HepG2 (cell line): ENCODE measurements at regions not wholly inside any gene's neighbourhood (a gene's known extent, or its start where the extent isn't known, plus 50 kb on each side); places are given as distances from the start of the nearest gene placed in this dataset.

Experiments
- ATAC-seq: fragments of 200-7000 bp; cut with Tn5 transposase; 3 replicates; pipeline ENCODE4 v1.9.1; 2020; ENCODE audit warnings: mild to moderate bottlenecking, moderate library complexity
- BruUV-seq: library from RNA; stranded (reverse); fragments of 400-500 nt; replicated peaks from 2 replicates; lab custom pipeline; 2021; lab: Mats Ljungman, UMichigan
- CTCF ChIA-PET: fragments of 300-600 bp; formaldehyde crosslinking; extraction: SDS; loops from one replicate; lab custom pipeline; 2021; ENCODE audit warnings: low total read pairs, inconsistent platforms, low intra/inter-chr PET ratio; lab: Yijun Ruan, JAX
- POLR2A ChIA-PET: fragments of 350-600 bp; sonication (Branson Sonifier 250); formaldehyde crosslinking; loops from one replicate; lab custom pipeline; 2020; ENCODE audit warnings: antibody characterized with exemption, inconsistent platforms; lab: Yijun Ruan, JAX
- DNase-seq: peaks from one replicate; pipeline ENCODE4 v3.0.0-alpha.2; 2015; ENCODE audit warnings: low spot score
- FAIRE-seq: peaks from 3 replicates; lab custom pipeline; 2011; peaks lifted over from hg19 to GRCh38; lab: Jason Lieb, UNC
- H2AFZ ChIP-seq: one replicate; pipeline ENCODE4 v1.6.1; 2011; ENCODE audit warnings: low read length, inconsistent platforms
- H3K27ac ChIP-seq: fragments of 300-600 bp; 3 replicates; pipeline ENCODE4 v1.8.0; 2011; ENCODE audit warnings: mixed run types, mild to moderate bottlenecking, mixed read lengths, low read length, inconsistent platforms; ENCODE audit not compliant: insufficient read depth; ENCODE audit errors: extremely low read length
- H3K27me3 ChIP-seq, 2 experiments: fragments of 200-600 bp in 1 of 2; 2 replicates in 1 of 2; 3 replicates in 1 of 2; pipeline versions ENCODE4 v1.6.0 to v1.8.0; 2011; ENCODE audit warnings: low read length in 2 of 2, mild to moderate bottlenecking in 2 of 2, moderate library complexity in 2 of 2, inconsistent platforms in 1 of 2; ENCODE audit not compliant: insufficient read depth in 2 of 2, control insufficient read depth in 1 of 2
- H3K36me3 ChIP-seq, 2 experiments: fragments of 200-600 bp in 1 of 2; replicated peaks in 1 of 2; 2 replicates in 1 of 2; 3 replicates in 1 of 2; pipeline versions ENCODE4 v1.5.1 to v1.8.0; 2011; ENCODE audit warnings: low read length in 2 of 2, inconsistent platforms in 1 of 2; ENCODE audit not compliant: insufficient read depth in 2 of 2, control insufficient read depth in 1 of 2
- H3K4me1 ChIP-seq: 2 replicates; pipeline ENCODE4 v1.5.1; 2012; ENCODE audit warnings: low read length, inconsistent platforms; ENCODE audit not compliant: insufficient read depth
- H3K4me2 ChIP-seq: 2 replicates; pipeline ENCODE4 v1.6.0; 2011; ENCODE audit warnings: low read depth, low read length, inconsistent platforms
- H3K4me3 ChIP-seq, 3 experiments: fragments of 200-600 bp in 1 of 3; sonication (generic), shearing (Covaris generic) in 1 of 3; replicated peaks in 1 of 3; 2 replicates each; pipeline ENCODE4 v1.5.1; 2011 to 2016; ENCODE audit warnings: low read length in 3 of 3, inconsistent platforms in 2 of 3, low read depth in 2 of 3, mild to moderate bottlenecking in 2 of 3, control low read depth in 1 of 3, mixed read lengths in 1 of 3; ENCODE audit not compliant: insufficient read depth in 1 of 3
- H3K79me2 ChIP-seq: one replicate; pipeline ENCODE4 v1.6.1; 2011; ENCODE audit warnings: low read length, inconsistent platforms; ENCODE audit not compliant: insufficient read depth
- H3K9ac ChIP-seq: 2 replicates; pipeline ENCODE4 v1.6.0; 2011; ENCODE audit warnings: mild to moderate bottlenecking, low read depth, low read length, inconsistent platforms; ENCODE audit not compliant: insufficient read depth
- H3K9me3 ChIP-seq: 2 replicates; pipeline ENCODE4 v1.5.1; 2012; ENCODE audit warnings: mild to moderate bottlenecking, low read length
- H4K20me1 ChIP-seq: 2 replicates; pipeline ENCODE4 v1.6.0; 2011; ENCODE audit warnings: inconsistent platforms, mild to moderate bottlenecking, low read length, moderate library complexity; ENCODE audit not compliant: insufficient read depth
- CBX1 ChIP-seq: IDR thresholded peaks from one replicate; pipeline ENCODE4 v1.6.1; 2016; ENCODE audit warnings: antibody characterized with exemption, low read depth
- CEBPB ChIP-seq: IDR thresholded peaks from 2 replicates; pipeline ENCODE4 v1.6.1; 2011; ENCODE audit warnings: low read depth, low read length, improper control_type of control experiment, borderline replicate concordance
- DR1 ChIP-seq: sonication (generic); formaldehyde crosslinking; IDR thresholded peaks from 2 replicates; pipeline ENCODE4 v1.8.0; 2021; ENCODE audit warnings: mild to moderate bottlenecking, missing genetic modification reagents, inconsistent platforms
- ELF1 ChIP-seq: sonication (generic); formaldehyde crosslinking; IDR thresholded peaks from 2 replicates; pipeline ENCODE4 v1.4.0; 2020; ENCODE audit warnings: missing genetic modification reagents
- EP300 ChIP-seq, 3 experiments: sonication (generic) in 1 of 3; formaldehyde crosslinking in 1 of 3; IDR thresholded peaks; 2 replicates each; pipeline versions ENCODE4 v1.5.1 to v1.6.1; 2011 to 2020; ENCODE audit warnings: low read depth in 2 of 3, low read length in 2 of 3, borderline replicate concordance in 1 of 3, improper control_type of control experiment in 1 of 3, mild to moderate bottlenecking in 1 of 3, missing genetic modification reagents in 1 of 3, moderate library complexity in 1 of 3
- FOXA1 ChIP-seq, 2 experiments: fragments of 450-650 bp in 1 of 2; sonication (generic) in 1 of 2; formaldehyde crosslinking in 1 of 2; IDR thresholded peaks; 2 replicates each; pipeline versions ENCODE4 v1.4.0 to v1.6.1; 2016 to 2020; ENCODE audit warnings: missing genetic modification reagents in 1 of 2
- FOXC1 ChIP-seq: sonication (generic); formaldehyde crosslinking; IDR thresholded peaks from 2 replicates; pipeline ENCODE4 v1.8.0; 2022; ENCODE audit warnings: mild to moderate bottlenecking, missing genetic modification reagents, borderline replicate concordance
- HNF4A ChIP-seq: sonication (generic); formaldehyde crosslinking; IDR thresholded peaks from 2 replicates; pipeline ENCODE4 v1.4.0; 2020; ENCODE audit warnings: missing genetic modification reagents
- RAD51 ChIP-seq: fragments of 450-650 bp; IDR thresholded peaks from 2 replicates; pipeline ENCODE4 v1.6.1; 2016; ENCODE audit warnings: borderline replicate concordance
- RBM22 ChIP-seq: fragments of 200-400 bp; formaldehyde crosslinking; optimal IDR thresholded peaks from 2 replicates; pipeline ENCODE3; 2017; ENCODE audit warnings: mild to moderate bottlenecking, low read length, moderate library complexity
- SCMH1 ChIP-seq: sonication (generic); formaldehyde crosslinking; IDR thresholded peaks from 2 replicates; pipeline ENCODE4 v1.9.0; 2021; ENCODE audit warnings: missing genetic modification reagents, mild to moderate bottlenecking, borderline replicate concordance
- STAT5B ChIP-seq: sonication (generic); formaldehyde crosslinking; IDR thresholded peaks from 2 replicates; pipeline ENCODE4 v1.4.0; 2020; ENCODE audit warnings: missing genetic modification reagents
- ZBTB20 ChIP-seq: sonication (generic); formaldehyde crosslinking; IDR thresholded peaks from 2 replicates; pipeline ENCODE4 v1.8.1; 2023; ENCODE audit warnings: missing genetic modification reagents, low read depth, mild to moderate bottlenecking, borderline replicate concordance
- ZBTB38 ChIP-seq: sonication (generic); formaldehyde crosslinking; IDR thresholded peaks from 2 replicates; pipeline ENCODE4 v1.5.1; 2020; ENCODE audit warnings: mild to moderate bottlenecking, missing genetic modification reagents
- ZIK1 ChIP-seq: sonication (generic); formaldehyde crosslinking; IDR thresholded peaks from 2 replicates; pipeline ENCODE4 v1.5.0; 2020; ENCODE audit warnings: mild to moderate bottlenecking, low read depth, missing genetic modification reagents, borderline replicate concordance
- ZNF12 ChIP-seq: sonication (generic); formaldehyde crosslinking; IDR thresholded peaks from 2 replicates; pipeline ENCODE4 v1.5.0; 2020; ENCODE audit warnings: missing genetic modification reagents
- WGBS: methylation state at CpG from one replicate; pipeline ENCODE4 v1.1.6; 2017; ENCODE audit warnings: low lambda C conversion rate; 5-methylcytosine and 5-hydroxymethylcytosine counted together
- in situ Hi-C: cut with HindIII; loops from 2 replicates; pipeline ENCODE4 v1.10.0; 2017; ENCODE audit warnings: low pct_unique_long_range_greater_than_20kb; ENCODE audit not compliant: extremely low pct_ligation_motif_present
- intact Hi-C: fragments of 100-400 bp; cut with micrococcal nuclease; formaldehyde crosslinking; loops from one replicate; pipeline ENCODE4 v1.10.0; 2022; ENCODE audit not compliant: unreplicated experiment

- POLR2A ChIA-PET, result no interaction called here
- H3K9ac ChIP-seq, result no peak overlapping the region
- no peaks in the 10 kb centered on the region for H4K20me1 ChIP-seq
- in situ Hi-C loops, result no loop called here
- H3K4me2 ChIP-seq, result no peak overlapping the region
- intact Hi-C loops, result no loop called here
- DNase-seq (no peak), FAIRE-seq (no peak), ATAC-seq (no peak)
- peaks cover 18% of the 10 kb centered on the region for H3K4me1 ChIP-seq
- TF ChIP-seq CEBPB, result peak; percentile 23; the same call in 1 of the 2 replicates
- no peak for TF ChIP-seq ELF1 (CRISPR knock-in tag)
- no peak for TF ChIP-seq RBM22
- TF ChIP-seq FOXC1, result no peak
- no peak for TF ChIP-seq HNF4A (CRISPR knock-in tag)
- TF ChIP-seq FOXA1 (IDR thresholded peaks at IDR 0.05), result no peak
- TF ChIP-seq FOXA1 (CRISPR knock-in tag; IDR thresholded peaks at IDR 0.05), result no peak
- TF ChIP-seq EP300 (IDR thresholded peaks at IDR 0.05; ENCODE audit: low read depth in 2 of 2, low read length in 2 of 2), result no peak
- TF ChIP-seq EP300 (CRISPR knock-in tag; IDR thresholded peaks at IDR 0.05; ENCODE audit: borderline replicate concordance), result no peak
- no peak overlapping the region for H3K4me3 ChIP-seq
- no peaks in the 10 kb centered on the region for H3K79me2 ChIP-seq
- H3K27me3 ChIP-seq, result no peaks in the 10 kb centered on the region
- no peaks in the 10 kb centered on the region for H3K9me3 ChIP-seq
- CTCF ChIA-PET, result no interaction called here
- H3K36me3 ChIP-seq, result no peaks in the 10 kb centered on the region
- 28% methylated on average over 4 of the region's 4 CpGs for WGBS
- BruUV-seq, result no TSS peak
- no peak overlapping the region for H3K27ac ChIP-seq
- H2AFZ ChIP-seq, result no peak overlapping the region
Measured at GRCh38 chr6:131362070-131362469, 211.0 kb upstream of the ARG1 start.

GRCh38 chr6:131362696-131363095 is 210.3 kb upstream of the ARG1 start:
- in situ Hi-C loops (no loop called here), intact Hi-C loops (no loop called here)
- no peaks in the 10 kb centered on the region for H3K9me3 ChIP-seq
- peaks cover 24% of the 10 kb centered on the region for H3K4me1 ChIP-seq
- ChIA-PET CTCF (no interaction called here), POLR2A (no interaction called here)
- BruUV-seq, result no TSS peak
- H4K20me1 ChIP-seq, result no peaks in the 10 kb centered on the region
- no peak overlapping the region for H3K27ac ChIP-seq
- no peaks in the 10 kb centered on the region for H3K27me3 ChIP-seq
- ATAC-seq, result no peak
- no peaks in the 10 kb centered on the region for H3K36me3 ChIP-seq
- no peak for FAIRE-seq
- H3K9ac ChIP-seq, result no peak overlapping the region
- no peak overlapping the region for H3K4me3 ChIP-seq
- 63% methylated on average over 8 of the region's 8 CpGs for WGBS
- no peak for DNase-seq
- TF ChIP-seq ZBTB20 (CRISPR knock-in tag), result no peak
- no peak for TF ChIP-seq SCMH1 (CRISPR knock-in tag)
- no peak for TF ChIP-seq RAD51
- TF ChIP-seq ZNF12 (CRISPR knock-in tag), result no peak
- TF ChIP-seq DR1 (CRISPR knock-in tag), result no peak
- no peak for TF ChIP-seq FOXA1 (IDR thresholded peaks at IDR 0.05)
- no peak for TF ChIP-seq FOXA1 (CRISPR knock-in tag; IDR thresholded peaks at IDR 0.05)
- TF ChIP-seq CBX1, result no peak
- no peak for TF ChIP-seq ZBTB38
- TF ChIP-seq STAT5B, result no peak
- TF ChIP-seq ZIK1 (CRISPR knock-in tag), result no peak
- no peaks in the 10 kb centered on the region for H3K79me2 ChIP-seq
- H3K4me2 ChIP-seq, result no peak overlapping the region
- no peak overlapping the region for H2AFZ ChIP-seq
